ENCODE measurements at regions not wholly inside any gene's neighbourhood (a gene's known extent, or its start where the extent isn't known, plus 50 kb on each side); places are given as distances from the start of the nearest gene placed in this dataset.

- Histone ChIP-seq H3K27ac (ENCODE audit: low read depth in 2 of 2, low read length in 1 of 2) (peak overlapping the region in 1 of 2 experiments; percentile 53; a peak in 1 of 4 replicates), H3K4me2 (no peak overlapping the region), H3K27me3 (ENCODE audit: insufficient read depth) (no peaks in the 10 kb centered on the region), H3K9ac (no peak overlapping the region), H3K9me3 (no peaks in the 10 kb centered on the region), H4K20me1 (ENCODE audit: insufficient read depth) (no peaks in the 10 kb centered on the region), H3K9me2 (no peaks in the 10 kb centered on the region), H2AFZ (ENCODE audit: low read depth) (no peak overlapping the region), H3K79me2 (ENCODE audit: insufficient read depth) (no peaks in the 10 kb centered on the region), H3F3A (replicated peaks; ENCODE audit: insufficient read depth) (peaks cover 10% of the 10 kb centered on the region), H3K4me1 (ENCODE audit: control insufficient read depth in 1 of 2, insufficient read depth in 2 of 2, low read depth in 1 of 2, low read length in 1 of 2) (peaks cover 0 to 17% of the 10 kb centered on the region in 2 experiments; a peak in 1 of 4 replicates), H3K4me3 (ENCODE audit: low read depth in 2 of 2, low read length in 1 of 2) (no peak overlapping the region), H3K36me3 (replicated peaks in 1 of 2; ENCODE audit: control insufficient read depth in 1 of 2, insufficient read depth in 2 of 2, low read length in 1 of 2) (no peaks in the 10 kb centered on the region)
- CTCF ChIA-PET = no interaction called here
- WGBS (ENCODE audit: low lambda C conversion rate) = 55% methylated on average over 2 of the region's 2 CpGs
- TF ChIP-seq TCF12 (IDR thresholded peaks at IDR 0.05) = no peak
- TF ChIP-seq RXRA (IDR thresholded peaks at IDR 0.05; ENCODE audit: borderline replicate concordance, low read depth) = no peak
- TF ChIP-seq MEF2A (IDR thresholded peaks at IDR 0.05; ENCODE audit: borderline replicate concordance, low read depth) = no peak
- no peak for TF ChIP-seq TEAD4 (IDR thresholded peaks at IDR 0.05; ENCODE audit: borderline replicate concordance, insufficient read depth)
- no peak for TF ChIP-seq NRF1 (IDR thresholded peaks at IDR 0.05; ENCODE audit: low read depth, low read length)
- TF ChIP-seq MAX (IDR thresholded peaks at IDR 0.05; ENCODE audit: low read depth) = no peak
- no peak for TF ChIP-seq FOXM1 (IDR thresholded peaks at IDR 0.05; ENCODE audit: low read depth)
- TF ChIP-seq SMC3 (IDR thresholded peaks at IDR 0.05; ENCODE audit: low read depth, low read length) = no peak
- no peak for TF ChIP-seq RAD21 (IDR thresholded peaks at IDR 0.05; ENCODE audit: low read length)
- TF ChIP-seq IRF3 (IDR thresholded peaks at IDR 0.05; ENCODE audit: low read depth, low read length) = no peak
- no peak for TF ChIP-seq POLR2AphosphoS5 (IDR thresholded peaks at IDR 0.05; ENCODE audit: low read depth, low read length)
- no peak for TF ChIP-seq SIN3A (IDR thresholded peaks at IDR 0.05; ENCODE audit: borderline replicate concordance, low read depth, low read length)
- DNase-seq = no peak
- POLR2A ChIA-PET = no interaction called here
Observed at GRCh38 chr1:214837376-214837775, 234.4 kb downstream of the CENPF start.

GRCh38 chr1:214838351-214838750 is 235.4 kb downstream of the CENPF start:
- Histone ChIP-seq H3K4me3 (ENCODE audit: low read depth in 2 of 2, low read length in 1 of 2) (no peak overlapping the region), H3K27me3 (ENCODE audit: insufficient read depth) (no peaks in the 10 kb centered on the region), H3K27ac (ENCODE audit: low read depth in 2 of 2, low read length in 1 of 2) (peak overlapping the region; percentile 27 to 53; a peak in 3 of 4 replicates), H3K9me3 (no peaks in the 10 kb centered on the region), H3K4me1 (ENCODE audit: control insufficient read depth in 1 of 2, insufficient read depth in 2 of 2, low read depth in 1 of 2, low read length in 1 of 2) (peaks cover 0 to 13% of the 10 kb centered on the region in 2 experiments; a peak in 1 of 4 replicates), H2AFZ (ENCODE audit: low read depth) (0 out of 2 replicates have a peak overlapping the region, but pooled peaks have one; percentile 67), H3K4me2 (peak overlapping the region; percentile 57; the same call in 1 of the 2 replicates), H3K79me2 (ENCODE audit: insufficient read depth) (no peaks in the 10 kb centered on the region), H3F3A (replicated peaks; ENCODE audit: insufficient read depth) (peaks cover 4% of the 10 kb centered on the region), H3K9me2 (no peaks in the 10 kb centered on the region), H4K20me1 (ENCODE audit: insufficient read depth) (no peaks in the 10 kb centered on the region), H3K9ac (no peak overlapping the region; the same call in 1 of the 2 replicates), H3K36me3 (replicated peaks in 1 of 2; ENCODE audit: control insufficient read depth in 1 of 2, insufficient read depth in 2 of 2, low read length in 1 of 2) (no peaks in the 10 kb centered on the region)
- WGBS (ENCODE audit: low lambda C conversion rate) = 13% methylated on average over 3 of the region's 3 CpGs
- CTCF ChIA-PET = no interaction called here
- no peak for DNase-seq
- POLR2A ChIA-PET = no interaction called here
- TF ChIP-seq CHD2 (IDR thresholded peaks at IDR 0.05; ENCODE audit: low read length, partially characterized antibody) = no peak
- TF ChIP-seq ZBTB33 (IDR thresholded peaks at IDR 0.05; ENCODE audit: borderline replicate concordance, low read depth) = no peak
- TF ChIP-seq RXRA (IDR thresholded peaks at IDR 0.05; ENCODE audit: borderline replicate concordance, low read depth) = no peak
- 0 out of 2 replicates have a peak, but pooled peaks have one; percentile 55 for TF ChIP-seq TEAD4 (IDR thresholded peaks at IDR 0.05; ENCODE audit: borderline replicate concordance, insufficient read depth)
- TF ChIP-seq MAX (IDR thresholded peaks at IDR 0.05; ENCODE audit: low read depth) = no peak
- no peak for TF ChIP-seq GABPA (IDR thresholded peaks at IDR 0.05; ENCODE audit: low read depth)
- TF ChIP-seq JUND (IDR thresholded peaks at IDR 0.05) = peak; percentile 23; the same call in 1 of the 2 replicates
- peak; percentile 55 for TF ChIP-seq TCF12 (IDR thresholded peaks at IDR 0.05)
- TF ChIP-seq EP300 (IDR thresholded peaks at IDR 0.05; ENCODE audit: borderline replicate concordance in 1 of 2, low read depth in 1 of 2, low read length in 1 of 2) = peak in 1 of 2 experiments; percentile 71; a peak in 1 of 4 replicates
- TF ChIP-seq POLR2AphosphoS5 (IDR thresholded peaks at IDR 0.05; ENCODE audit: low read depth, low read length) = no peak
- peak; percentile 40; the same call in 1 of the 2 replicates for TF ChIP-seq PBX3 (IDR thresholded peaks at IDR 0.05)
- no peak for TF ChIP-seq SIN3A (IDR thresholded peaks at IDR 0.05; ENCODE audit: borderline replicate concordance, low read depth, low read length)

Data from SK-N-SH (cell line).